ENCODE measurements at regions not wholly inside any gene's neighbourhood (a gene's known extent, or its start where the extent isn't known, plus 50 kb on each side); places are given as distances from the start of the nearest gene placed in this dataset.

DNA sequence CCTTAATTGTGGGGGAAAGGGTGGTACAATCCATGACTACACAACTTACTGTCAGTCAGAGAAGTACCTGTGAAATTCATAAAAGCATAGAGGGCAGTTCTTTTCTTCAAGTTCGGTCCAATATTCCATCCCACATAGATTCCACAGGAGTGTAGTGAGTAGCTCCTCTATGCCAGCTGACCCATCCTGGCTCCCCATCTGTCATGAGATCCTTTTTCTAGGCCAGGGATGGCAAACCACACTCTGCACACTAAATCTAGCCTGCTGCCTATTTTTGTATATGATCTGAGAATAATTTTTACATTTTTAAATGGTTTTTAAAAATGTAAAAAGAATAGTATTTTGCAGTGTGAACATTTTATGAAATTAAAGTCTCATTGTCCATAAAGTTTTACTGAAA lies 107.0 kb upstream of the TSPAN2 start:
- TF ChIP-seq CTCF (IDR thresholded peaks at IDR 0.05) = no peak
- no peak for TF ChIP-seq POLR2A (IDR thresholded peaks at IDR 0.05)

Data from esophagus squamous epithelium (tissue), 4 donors.